GM06990 (cell line): ENCODE measurements at regions not wholly inside any gene's neighbourhood (a gene's known extent, or its start where the extent isn't known, plus 50 kb on each side); places are given as distances from the start of the nearest gene placed in this dataset.

ENCODE experiments used
- DNase-seq: peaks from one replicate; pipeline ENCODE4 v3.0.0-alpha.2; 2011; ENCODE audit not compliant: insufficient read length; ENCODE audit errors: extremely low read depth
- H3K27me3 ChIP-seq: replicated peaks from 2 replicates; pipeline ENCODE4 v1.6.0; 2011; ENCODE audit warnings: low read length; ENCODE audit not compliant: control insufficient read depth, insufficient read depth
- H3K36me3 ChIP-seq: 2 replicates; pipeline ENCODE4 v1.5.1; 2011; ENCODE audit warnings: low read length; ENCODE audit not compliant: control insufficient read depth, insufficient read depth
- H3K4me3 ChIP-seq: replicated peaks from 2 replicates; pipeline ENCODE4 v1.5.1; 2011; ENCODE audit warnings: low read depth, mild to moderate bottlenecking, control low read depth, low read length
- TF ChIP-seq, protein P1 (sequence below): IDR thresholded peaks from 2 replicates; pipeline ENCODE4 v1.5.1; 2011; ENCODE audit warnings: low read length, control low read depth, mild to moderate bottlenecking, inconsistent platforms; ENCODE audit not compliant: insufficient read depth, poor library complexity, severe bottlenecking

DNA sequence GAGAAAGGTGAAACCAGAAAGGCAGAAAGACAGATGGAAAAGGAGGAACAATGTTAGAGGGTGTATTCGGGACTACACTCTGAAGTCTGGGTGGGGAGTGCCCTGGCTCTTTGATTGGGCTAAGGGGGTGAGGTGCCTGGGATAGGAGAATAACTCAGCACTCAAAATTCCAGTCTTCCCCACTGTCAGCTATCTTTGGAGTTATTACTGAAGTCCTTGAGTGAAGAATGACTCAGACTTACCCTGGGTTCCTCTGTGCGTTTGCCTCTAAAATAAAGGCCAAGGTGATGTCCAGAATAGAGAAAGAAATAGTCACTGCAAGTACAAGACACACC, 151.8 kb upstream of the SERPINE2 start:
- no peak for DNase-seq
- Histone ChIP-seq H3K4me3 (no peak overlapping the region), H3K27me3 (no peaks in the 10 kb centered on the region; the same call in 1 of the 2 replicates), H3K36me3 (no peaks in the 10 kb centered on the region)
- TF ChIP-seq, protein P1, sequence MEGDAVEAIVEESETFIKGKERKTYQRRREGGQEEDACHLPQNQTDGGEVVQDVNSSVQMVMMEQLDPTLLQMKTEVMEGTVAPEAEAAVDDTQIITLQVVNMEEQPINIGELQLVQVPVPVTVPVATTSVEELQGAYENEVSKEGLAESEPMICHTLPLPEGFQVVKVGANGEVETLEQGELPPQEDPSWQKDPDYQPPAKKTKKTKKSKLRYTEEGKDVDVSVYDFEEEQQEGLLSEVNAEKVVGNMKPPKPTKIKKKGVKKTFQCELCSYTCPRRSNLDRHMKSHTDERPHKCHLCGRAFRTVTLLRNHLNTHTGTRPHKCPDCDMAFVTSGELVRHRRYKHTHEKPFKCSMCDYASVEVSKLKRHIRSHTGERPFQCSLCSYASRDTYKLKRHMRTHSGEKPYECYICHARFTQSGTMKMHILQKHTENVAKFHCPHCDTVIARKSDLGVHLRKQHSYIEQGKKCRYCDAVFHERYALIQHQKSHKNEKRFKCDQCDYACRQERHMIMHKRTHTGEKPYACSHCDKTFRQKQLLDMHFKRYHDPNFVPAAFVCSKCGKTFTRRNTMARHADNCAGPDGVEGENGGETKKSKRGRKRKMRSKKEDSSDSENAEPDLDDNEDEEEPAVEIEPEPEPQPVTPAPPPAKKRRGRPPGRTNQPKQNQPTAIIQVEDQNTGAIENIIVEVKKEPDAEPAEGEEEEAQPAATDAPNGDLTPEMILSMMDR, result no peak

DNA sequence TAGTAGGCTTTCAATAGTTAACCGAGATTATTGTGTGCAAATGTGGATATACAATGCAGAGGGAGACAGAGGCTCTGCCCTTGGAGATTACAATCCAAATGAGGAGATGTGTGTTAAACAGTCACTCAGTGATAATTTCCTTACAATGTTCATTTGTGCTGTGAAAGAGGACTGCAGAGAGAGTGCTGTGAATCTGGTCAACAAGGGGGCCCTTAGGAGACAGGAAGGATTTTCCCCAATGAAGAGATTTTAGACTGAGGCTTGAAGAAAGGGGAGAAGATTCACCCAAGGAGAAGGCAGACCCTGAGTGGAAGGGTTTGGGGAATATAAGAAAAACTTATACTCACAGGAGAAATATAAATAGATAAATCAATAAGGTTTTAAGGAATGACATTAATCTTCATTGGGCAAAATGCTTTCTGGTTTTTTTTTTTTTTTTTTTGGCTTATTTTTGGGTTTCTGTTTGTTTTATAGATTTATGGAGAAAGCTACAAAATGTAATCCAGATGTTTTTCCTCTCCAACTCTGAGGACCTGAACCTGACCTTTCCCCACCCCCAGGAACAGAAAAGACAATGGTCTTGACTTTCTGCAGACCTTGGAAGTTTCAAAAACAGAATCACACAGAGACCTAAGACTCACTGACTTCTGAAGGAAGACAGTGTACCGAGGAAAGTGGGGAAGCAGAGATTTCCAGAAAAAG, 151.3 kb upstream of the SERPINE2 start:
- H3K27me3 ChIP-seq, result no peaks in the 10 kb centered on the region; the same call in 1 of the 2 replicates
- no peak for DNase-seq
- no peaks in the 10 kb centered on the region for H3K36me3 ChIP-seq
- TF ChIP-seq, protein P1, result no peak
- H3K4me3 ChIP-seq, result no peak overlapping the region

DNA sequence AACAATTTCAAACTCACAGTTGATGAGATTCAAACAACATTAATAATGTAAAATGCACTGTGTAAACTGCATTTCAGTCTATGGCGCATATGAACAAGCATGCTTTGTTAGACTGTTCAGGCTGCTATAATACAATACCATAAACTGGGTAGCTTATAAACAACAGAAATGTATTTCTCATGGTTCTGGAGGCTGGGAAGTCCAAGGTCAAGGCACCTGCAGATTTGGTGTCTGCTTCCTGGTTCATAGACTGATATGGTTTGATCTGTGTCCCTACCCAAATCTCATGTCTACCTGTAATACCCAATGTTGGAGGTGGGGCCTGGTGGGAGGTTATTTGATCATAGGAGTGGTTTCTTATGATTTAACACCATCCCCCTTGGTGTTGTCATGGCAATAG, 148.1 kb upstream of the SERPINE2 start:
- Histone ChIP-seq H3K4me3 (no peak overlapping the region), H3K27me3 (no peaks in the 10 kb centered on the region; the same call in 1 of the 2 replicates)
- TF ChIP-seq, protein P1, result no peak

DNA sequence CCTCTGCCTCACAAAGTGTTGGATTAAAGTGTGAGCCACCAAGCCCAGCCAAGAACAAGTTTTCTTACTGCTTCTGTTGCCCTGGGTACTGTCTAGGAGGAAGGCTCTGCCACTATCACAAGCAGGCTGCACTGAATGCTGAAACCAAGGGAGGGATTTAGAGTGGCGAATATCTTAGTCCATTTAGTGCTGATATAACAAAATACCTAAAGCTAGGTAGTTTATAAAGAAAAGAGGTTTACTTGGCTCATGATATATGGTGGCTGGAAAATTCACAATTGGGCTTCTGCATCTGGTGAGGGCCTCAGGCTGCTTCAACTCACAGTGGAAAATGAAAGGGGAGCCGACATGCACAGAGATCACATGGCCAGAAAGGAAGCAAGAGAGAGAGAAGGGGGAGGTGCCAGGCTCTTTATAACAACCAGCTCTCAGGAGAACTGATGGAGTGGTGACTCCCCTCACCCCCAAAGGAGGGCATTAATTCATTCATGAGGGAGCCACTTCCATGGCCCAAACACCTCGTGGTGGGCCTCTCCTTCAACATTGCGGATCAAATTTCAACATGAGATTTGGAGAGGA, 146.0 kb upstream of the SERPINE2 start:
- TF ChIP-seq, protein P1, result no peak
- Histone ChIP-seq H3K27me3 (no peaks in the 10 kb centered on the region; the same call in 1 of the 2 replicates), H3K36me3 (no peaks in the 10 kb centered on the region), H3K4me3 (no peak overlapping the region)
- DNase-seq, result no peak

More for the DNA sequence above, 148.1 kb upstream of the SERPINE2 start:
- DNase-seq, result no peak
- H3K36me3 ChIP-seq, result no peaks in the 10 kb centered on the region

DNA sequence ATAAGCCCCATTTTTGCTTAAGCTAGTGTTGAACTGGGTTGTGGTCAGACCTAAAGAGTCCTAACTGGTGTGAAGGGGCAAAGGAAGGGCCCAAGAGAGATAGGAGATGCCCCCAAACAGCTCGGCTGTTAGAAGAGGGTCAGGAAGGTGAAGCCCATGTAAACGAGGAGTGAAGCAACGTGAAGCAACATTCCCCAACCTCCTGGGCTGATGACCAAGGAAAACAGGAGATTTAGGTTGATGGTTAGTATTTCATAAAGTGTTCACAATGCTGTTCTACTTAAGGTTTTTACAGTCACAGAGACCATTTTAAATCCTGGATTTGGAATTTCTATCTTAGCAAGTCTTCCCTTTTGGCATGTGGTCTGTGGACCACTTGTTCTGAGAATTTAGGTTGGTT, 144.0 kb upstream of the SERPINE2 start:
- DNase-seq, result no peak
- Histone ChIP-seq H3K36me3 (no peaks in the 10 kb centered on the region), H3K4me3 (no peak overlapping the region), H3K27me3 (no peaks in the 10 kb centered on the region; the same call in 1 of the 2 replicates)
- TF ChIP-seq, protein P1, result no peak

DNA sequence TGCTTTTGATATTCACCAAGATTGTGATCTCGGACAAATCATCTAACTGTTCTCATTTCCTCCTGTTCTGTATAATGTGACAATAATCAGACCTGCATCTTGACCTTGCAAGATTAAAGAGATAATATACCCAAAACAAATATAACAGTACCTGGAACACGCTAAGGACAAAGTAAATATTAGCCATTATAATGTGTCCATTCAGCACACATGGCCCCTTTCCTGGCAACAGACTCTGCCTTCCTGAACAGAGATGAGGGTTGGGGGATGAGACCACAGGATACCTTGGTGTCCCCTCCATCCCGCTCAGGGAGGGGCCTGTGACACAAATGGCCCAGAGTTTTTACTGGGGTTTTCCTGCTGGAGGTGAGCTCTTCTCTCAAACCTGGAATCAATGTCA, 143.4 kb upstream of the SERPINE2 start:
- TF ChIP-seq, protein P1, result no peak
- DNase-seq, result no peak

More for the DNA sequence above, 143.4 kb upstream of the SERPINE2 start:
- no peak overlapping the region for H3K4me3 ChIP-seq
- H3K27me3 ChIP-seq, result no peaks in the 10 kb centered on the region; the same call in 1 of the 2 replicates
- H3K36me3 ChIP-seq, result no peaks in the 10 kb centered on the region
